ENCODE measurements at regions not wholly inside any gene's neighbourhood (a gene's known extent, or its start where the extent isn't known, plus 50 kb on each side); places are given as distances from the start of the nearest gene placed in this dataset.
"Not testable (repeated sequence)": the region's sequence is repeated elsewhere in the genome, so short reads cannot be mapped to it uniquely, and the experiment has no call there.

GRCh38 chr3:159258934-159259333, 457.1 kb downstream of the MFSD1 start:
- CTCF ChIA-PET = interaction anchor here (0.6 to 18.2 kb wide), 28 partner anchors 11 to 599 kb away, joined by 3 to 376 read pairs (median 7); partner anchors contain the start of gene MFSD1

GRCh38 chr3:159260049-159260662, 458.3 kb downstream of the MFSD1 start:
- H3K4me3 ChIP-seq (ENCODE audit: low read depth, low read length) = no peak overlapping the region
- CTCF ChIA-PET = interaction anchor here (0.6 to 18.2 kb wide), 62 partner anchors 8 to 746 kb away, joined by 3 to 376 read pairs (median 4); partner anchors contain the start of gene MFSD1
- POLR2A ChIA-PET = no interaction called here
- TF ChIP-seq, protein P1, sequence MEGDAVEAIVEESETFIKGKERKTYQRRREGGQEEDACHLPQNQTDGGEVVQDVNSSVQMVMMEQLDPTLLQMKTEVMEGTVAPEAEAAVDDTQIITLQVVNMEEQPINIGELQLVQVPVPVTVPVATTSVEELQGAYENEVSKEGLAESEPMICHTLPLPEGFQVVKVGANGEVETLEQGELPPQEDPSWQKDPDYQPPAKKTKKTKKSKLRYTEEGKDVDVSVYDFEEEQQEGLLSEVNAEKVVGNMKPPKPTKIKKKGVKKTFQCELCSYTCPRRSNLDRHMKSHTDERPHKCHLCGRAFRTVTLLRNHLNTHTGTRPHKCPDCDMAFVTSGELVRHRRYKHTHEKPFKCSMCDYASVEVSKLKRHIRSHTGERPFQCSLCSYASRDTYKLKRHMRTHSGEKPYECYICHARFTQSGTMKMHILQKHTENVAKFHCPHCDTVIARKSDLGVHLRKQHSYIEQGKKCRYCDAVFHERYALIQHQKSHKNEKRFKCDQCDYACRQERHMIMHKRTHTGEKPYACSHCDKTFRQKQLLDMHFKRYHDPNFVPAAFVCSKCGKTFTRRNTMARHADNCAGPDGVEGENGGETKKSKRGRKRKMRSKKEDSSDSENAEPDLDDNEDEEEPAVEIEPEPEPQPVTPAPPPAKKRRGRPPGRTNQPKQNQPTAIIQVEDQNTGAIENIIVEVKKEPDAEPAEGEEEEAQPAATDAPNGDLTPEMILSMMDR (IDR thresholded peaks at IDR 0.05; ENCODE audit: insufficient read depth, low read length, missing control alignments) = peak; percentile 54
- peak; percentile 69 for DNase-seq (ENCODE audit: low read depth, low spot score)

More at GRCh38 chr3:159258934-159259333, 457.1 kb downstream of the MFSD1 start:
- no peak overlapping the region for H3K4me3 ChIP-seq (ENCODE audit: low read depth, low read length)
- TF ChIP-seq, protein P1 (IDR thresholded peaks at IDR 0.05; ENCODE audit: insufficient read depth, low read length, missing control alignments) = no peak
- POLR2A ChIA-PET = no interaction called here
- DNase-seq (ENCODE audit: low read depth, low spot score) = no peak

GRCh38 chr3:159261333-159261732, 459.5 kb downstream of the MFSD1 start:
- POLR2A ChIA-PET; DNase-seq (ENCODE audit: low read depth, low spot score); H3K4me3 ChIP-seq (ENCODE audit: low read depth, low read length): not testable (repeated sequence)
- CTCF ChIA-PET = interaction anchor here (0.7 to 18.2 kb wide), 23 partner anchors 9 to 744 kb away, joined by 3 to 376 read pairs (median 5); partner anchors contain the start of genes IL12A and MFSD1

GRCh38 chr3:159263750-159264553, 462.1 kb downstream of the MFSD1 start:
- no peak overlapping the region for H3K4me3 ChIP-seq (ENCODE audit: low read depth, low read length)
- TF ChIP-seq, protein P1 (IDR thresholded peaks at IDR 0.05; ENCODE audit: insufficient read depth, low read length, missing control alignments) = peak; percentile 64
- CTCF ChIA-PET = interaction anchor here (0.7 to 5.2 kb wide), 15 partner anchors 9 to 1151 kb away, joined by 3 to 43 read pairs (median 6); no protein-coding TSS in a partner anchor
- POLR2A ChIA-PET = no interaction called here
- DNase-seq (ENCODE audit: low read depth, low spot score) = no peak

- POLR2A ChIA-PET = no interaction called here
- CTCF ChIA-PET = interaction anchor here (0.8 to 5.2 kb wide), 22 partner anchors 8 to 897 kb away, joined by 3 to 43 read pairs (median 4); partner anchors contain the start of gene MFSD1
- TF ChIP-seq, protein P1 (IDR thresholded peaks at IDR 0.05; ENCODE audit: insufficient read depth, low read length, missing control alignments) = no peak
- DNase-seq (ENCODE audit: low read depth, low spot score) = no peak
- no peak overlapping the region for H3K4me3 ChIP-seq (ENCODE audit: low read depth, low read length)
Observed at GRCh38 chr3:159265705-159266104, 463.9 kb downstream of the MFSD1 start.

GRCh38 chr3:159266779-159267178, 464.9 kb downstream of the MFSD1 start:
- CTCF ChIA-PET = interaction anchor here (0.7 to 5.2 kb wide), 16 partner anchors 7 to 739 kb away, joined by 3 to 43 read pairs (median 4); no protein-coding TSS in a partner anchor
- DNase-seq (ENCODE audit: low read depth, low spot score) = no peak
- TF ChIP-seq, protein P1 (IDR thresholded peaks at IDR 0.05; ENCODE audit: insufficient read depth, low read length, missing control alignments) = no peak
- POLR2A ChIA-PET = no interaction called here
- H3K4me3 ChIP-seq (ENCODE audit: low read depth, low read length) = no peak overlapping the region

Measured in AG04449 (cell line).